MM.1S (cell line): ENCODE measurements at regions not wholly inside any gene's neighbourhood (a gene's known extent, or its start where the extent isn't known, plus 50 kb on each side); places are given as distances from the start of the nearest gene placed in this dataset.

Experiments used
- DNase-seq: peaks from one replicate; pipeline ENCODE4 v3.0.0-alpha.2; 2015
- H2AFZ ChIP-seq: fragments of 300-600 bp; sonication (generic); 2 replicates; pipeline ENCODE4 v1.6.0; 2016; ENCODE audit warnings: antibody characterized with exemption, low read length
- H3F3A ChIP-seq: fragments of 300-600 bp; sonication (generic); 2 replicates; pipeline ENCODE4 v1.6.1; 2016; ENCODE audit warnings: mild to moderate bottlenecking, antibody characterized with exemption, low read length, moderate library complexity, mixed read lengths; ENCODE audit not compliant: insufficient read depth
- H3K27ac ChIP-seq: fragments of 300-600 bp; sonication (generic); 2 replicates; pipeline ENCODE4 v1.5.1; 2016; ENCODE audit warnings: mild to moderate bottlenecking, low read length
- H3K27me3 ChIP-seq: fragments of 300-600 bp; sonication (generic); replicated peaks from 2 replicates; pipeline ENCODE4 v1.6.0; 2016; ENCODE audit warnings: low read length; ENCODE audit not compliant: insufficient read depth
- H3K36me3 ChIP-seq: fragments of 300-600 bp; sonication (generic); replicated peaks from 2 replicates; pipeline ENCODE4 v1.6.1; 2016; ENCODE audit warnings: mild to moderate bottlenecking, low read length, mixed read lengths; ENCODE audit not compliant: insufficient read depth
- H3K4me1 ChIP-seq: fragments of 300-600 bp; sonication (generic); 2 replicates; pipeline ENCODE4 v1.6.1; 2016; ENCODE audit warnings: low read length, mixed read lengths
- H3K4me2 ChIP-seq: fragments of 300-600 bp; sonication (generic); 2 replicates; pipeline ENCODE4 v1.6.0; 2016; ENCODE audit warnings: low read depth, low read length
- H3K4me3 ChIP-seq: fragments of 300-600 bp; sonication (generic); 2 replicates; pipeline ENCODE4 v1.5.1; 2016; ENCODE audit warnings: low read length, mixed read lengths
- H3K79me2 ChIP-seq: fragments of 300-600 bp; sonication (generic); 2 replicates; pipeline ENCODE4 v1.6.1; 2016; ENCODE audit warnings: mixed run types, low read length, mixed read lengths
- H3K9ac ChIP-seq: fragments of 300-600 bp; sonication (generic); 2 replicates; pipeline ENCODE4 v1.6.1; 2016; ENCODE audit warnings: low read length, mixed read lengths
- H3K9me2 ChIP-seq: fragments of 300-600 bp; sonication (generic); replicated peaks from 2 replicates; pipeline ENCODE4 v1.6.1; 2016; ENCODE audit warnings: mild to moderate bottlenecking, low read length, mixed read lengths; ENCODE audit not compliant: insufficient read depth
- H3K9me3 ChIP-seq: fragments of 300-600 bp; sonication (generic); replicated peaks from 2 replicates; pipeline ENCODE4 v1.6.1; 2016; ENCODE audit warnings: mild to moderate bottlenecking, low read length, mixed read lengths; ENCODE audit not compliant: insufficient read depth
- H4K20me1 ChIP-seq: fragments of 300-600 bp; sonication (generic); 2 replicates; pipeline ENCODE4 v1.6.1; 2016; ENCODE audit warnings: mild to moderate bottlenecking, low read length, moderate library complexity, mixed read lengths; ENCODE audit not compliant: insufficient read depth
- CTCF ChIP-seq: fragments of 300-600 bp; sonication (generic); IDR thresholded peaks from 2 replicates; pipeline ENCODE4 v1.5.1; 2016; ENCODE audit warnings: antibody characterized with exemption, low read length, mixed read lengths
- EZH2 ChIP-seq: fragments of 300-600 bp; sonication (generic); optimal IDR thresholded peaks from 2 replicates; pipeline ENCODE3; 2017; ENCODE audit warnings: low read depth, mild to moderate bottlenecking, antibody characterized with exemption, low read length, mixed read lengths
- EZH2phosphoT487 ChIP-seq: fragments of 300-600 bp; sonication (generic); IDR thresholded peaks from 2 replicates; pipeline ENCODE4 v1.6.1; 2018; ENCODE audit warnings: antibody characterized with exemption, low read length

- Histone ChIP-seq H3K9me2 (no peaks in the 10 kb centered on the region), H3K4me1 (no peaks in the 10 kb centered on the region), H3F3A (no peaks in the 10 kb centered on the region), H3K4me3 (no peak overlapping the region), H3K9ac (no peak overlapping the region), H3K27me3 (no peaks in the 10 kb centered on the region), H4K20me1 (no peaks in the 10 kb centered on the region), H3K9me3 (no peaks in the 10 kb centered on the region), H3K27ac (no peak overlapping the region), H2AFZ (no peak overlapping the region), H3K4me2 (no peak overlapping the region), H3K36me3 (no peaks in the 10 kb centered on the region), H3K79me2 (no peaks in the 10 kb centered on the region)
- no peak for DNase-seq
- TF ChIP-seq EZH2 (no peak), CTCF (no peak), EZH2phosphoT487 (no peak)
Observed at GRCh38 chr1:31127266-31127665, 61.7 kb upstream of the PUM1 start.

DNA sequence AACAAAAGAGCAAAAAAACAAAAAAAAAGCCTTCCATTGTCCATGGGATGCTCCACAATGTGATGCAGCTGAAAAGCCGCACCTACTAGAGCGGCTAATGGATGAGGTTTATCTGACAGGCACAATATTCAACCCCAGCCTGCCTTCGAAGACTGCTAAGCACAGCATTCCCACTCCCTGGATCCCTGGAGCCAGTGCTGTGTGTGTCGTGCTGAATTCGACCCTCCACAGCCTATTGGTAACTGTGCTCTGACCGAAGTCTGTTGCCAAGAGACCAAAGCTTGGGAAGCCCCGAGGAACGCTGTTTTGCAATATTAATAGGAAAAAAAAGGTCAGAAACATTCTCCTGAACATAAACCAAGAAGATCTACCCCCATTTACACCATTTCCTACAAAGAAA is 57.2 kb upstream of the PUM1 start:
- no peak overlapping the region for H3K4me3 ChIP-seq
- no peaks in the 10 kb centered on the region for H3K27me3 ChIP-seq
- H3F3A ChIP-seq: no peaks in the 10 kb centered on the region
- H3K4me1 ChIP-seq: no peaks in the 10 kb centered on the region
- H3K4me2 ChIP-seq: no peak overlapping the region
- TF ChIP-seq EZH2phosphoT487 (no peak), EZH2 (no peak), CTCF (no peak)
- DNase-seq: no peak
- no peaks in the 10 kb centered on the region for H3K79me2 ChIP-seq
- H3K9me2 ChIP-seq: no peaks in the 10 kb centered on the region
- no peak overlapping the region for H3K9ac ChIP-seq
- no peak overlapping the region for H2AFZ ChIP-seq
- no peak overlapping the region for H3K27ac ChIP-seq
- no peaks in the 10 kb centered on the region for H3K36me3 ChIP-seq
- no peaks in the 10 kb centered on the region for H3K9me3 ChIP-seq
- H4K20me1 ChIP-seq: no peaks in the 10 kb centered on the region

GRCh38 chr1:31122101-31122735 is 56.7 kb upstream of the PUM1 start:
- H3K4me3 ChIP-seq: no peak overlapping the region
- TF ChIP-seq CTCF (no peak), EZH2phosphoT487 (no peak), EZH2 (no peak)
- H3K9me2 ChIP-seq: no peaks in the 10 kb centered on the region
- H3K4me2 ChIP-seq: no peak overlapping the region
- H3K27ac ChIP-seq: no peak overlapping the region
- no peaks in the 10 kb centered on the region for H3K79me2 ChIP-seq
- DNase-seq: peak; percentile 15
- no peaks in the 10 kb centered on the region for H4K20me1 ChIP-seq
- H3K36me3 ChIP-seq: no peaks in the 10 kb centered on the region
- H3K9me3 ChIP-seq: no peaks in the 10 kb centered on the region
- H3F3A ChIP-seq: no peaks in the 10 kb centered on the region
- H3K27me3 ChIP-seq: no peaks in the 10 kb centered on the region
- H2AFZ ChIP-seq: no peak overlapping the region
- H3K4me1 ChIP-seq: no peaks in the 10 kb centered on the region
- no peak overlapping the region for H3K9ac ChIP-seq

DNA sequence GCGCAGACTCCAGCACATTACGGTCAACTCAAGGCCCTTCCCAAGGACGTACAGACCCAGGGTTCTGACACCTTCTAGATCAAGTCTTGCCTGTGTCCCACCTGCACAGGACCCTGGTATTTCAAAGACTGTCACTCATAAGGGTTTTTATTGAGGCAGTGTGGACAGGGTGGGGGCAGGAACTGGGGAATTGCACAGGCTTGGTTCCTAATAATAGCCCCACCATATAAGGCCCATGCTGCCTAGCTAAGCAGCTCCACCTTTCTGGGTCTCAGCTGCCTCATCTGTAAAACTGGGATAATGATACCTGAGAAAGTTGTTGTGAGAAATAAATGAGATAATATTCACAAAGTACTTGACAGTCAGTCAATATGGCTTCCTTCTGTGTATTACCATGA is 55.3 kb upstream of the PUM1 start:
- no peak overlapping the region for H3K4me3 ChIP-seq
- DNase-seq: no peak

More for the DNA sequence above, 55.3 kb upstream of the PUM1 start:
- Histone ChIP-seq H4K20me1 (no peaks in the 10 kb centered on the region), H2AFZ (no peak overlapping the region), H3K27ac (no peak overlapping the region), H3K27me3 (no peaks in the 10 kb centered on the region), H3F3A (no peaks in the 10 kb centered on the region), H3K9ac (no peak overlapping the region), H3K4me1 (no peaks in the 10 kb centered on the region), H3K4me2 (no peak overlapping the region), H3K9me3 (no peaks in the 10 kb centered on the region), H3K79me2 (no peaks in the 10 kb centered on the region), H3K9me2 (no peaks in the 10 kb centered on the region), H3K36me3 (no peaks in the 10 kb centered on the region)
- no peak for TF ChIP-seq EZH2phosphoT487
- TF ChIP-seq CTCF: no peak
- TF ChIP-seq EZH2: no peak
